ENCODE measurements at regions not wholly inside any gene's neighbourhood (a gene's known extent, or its start where the extent isn't known, plus 50 kb on each side); places are given as distances from the start of the nearest gene placed in this dataset.
"Not testable (repeated sequence)": the region's sequence is repeated elsewhere in the genome, so short reads cannot be mapped to it uniquely, and the experiment has no call there.

- POLR2A ChIA-PET: no interaction called here
- H3K36me3 Mint-ChIP-seq (ENCODE audit: low read depth): no peaks in the 10 kb centered on the region
- intact Hi-C loops (cut with micrococcal nuclease): no loop called here
These were observed 226.9 kb downstream of the ASMT start for GRCh38 chrX:1841746-1842145.

GRCh38 chrX:1847000-1847399, 232.1 kb downstream of the ASMT start:
- CTCF ChIA-PET; ATAC-seq (ENCODE audit: low read depth); H3K4me3 Mint-ChIP-seq; H3K4me1 Mint-ChIP-seq; H3K27ac Mint-ChIP-seq; DNase-seq; H3K27me3 Mint-ChIP-seq; H3K9me3 Mint-ChIP-seq; POLR2A ChIA-PET; intact Hi-C loops (cut with micrococcal nuclease); H3K36me3 Mint-ChIP-seq (ENCODE audit: low read depth): not testable (repeated sequence)

More at GRCh38 chrX:1841746-1842145, 226.9 kb downstream of the ASMT start:
- CTCF ChIA-PET: no interaction called here
- no peaks in the 10 kb centered on the region for H3K27me3 Mint-ChIP-seq
- no peak overlapping the region for H3K27ac Mint-ChIP-seq
- H3K4me1 Mint-ChIP-seq: no peaks in the 10 kb centered on the region
- ATAC-seq (ENCODE audit: low read depth): no peak
- no peak overlapping the region for H3K4me3 Mint-ChIP-seq
- peaks cover 6% of the 10 kb centered on the region for H3K9me3 Mint-ChIP-seq
- DNase-seq: no peak
- no peak for TF ChIP-seq CTCF (IDR thresholded peaks at IDR 0.05)

GRCh38 chrX:1847790-1848189, 232.9 kb downstream of the ASMT start:
- ATAC-seq (ENCODE audit: low read depth); POLR2A ChIA-PET; intact Hi-C loops (cut with micrococcal nuclease); H3K4me1 Mint-ChIP-seq; H3K36me3 Mint-ChIP-seq (ENCODE audit: low read depth); H3K4me3 Mint-ChIP-seq; H3K27ac Mint-ChIP-seq; CTCF ChIA-PET; H3K9me3 Mint-ChIP-seq; DNase-seq; H3K27me3 Mint-ChIP-seq: not testable (repeated sequence)

GRCh38 chrX:1851527-1851926, 236.7 kb downstream of the ASMT start:
- intact Hi-C loops (cut with micrococcal nuclease): no loop called here
- H3K36me3 Mint-ChIP-seq (ENCODE audit: low read depth): no peaks in the 10 kb centered on the region
- ATAC-seq (ENCODE audit: low read depth) (no peak), DNase-seq (no peak)
- TF ChIP-seq CTCF (IDR thresholded peaks at IDR 0.05): no peak
- no peaks in the 10 kb centered on the region for H3K4me1 Mint-ChIP-seq
- no peak overlapping the region for H3K4me3 Mint-ChIP-seq
- no peaks in the 10 kb centered on the region for H3K9me3 Mint-ChIP-seq
- H3K27me3 Mint-ChIP-seq: peaks cover 4% of the 10 kb centered on the region
- no peak overlapping the region for H3K27ac Mint-ChIP-seq
- POLR2A ChIA-PET: no interaction called here
- CTCF ChIA-PET: no interaction called here

- Mint-ChIP-seq H3K36me3 (ENCODE audit: low read depth) (no peaks in the 10 kb centered on the region), H3K4me3 (no peak overlapping the region), H3K9me3 (no peaks in the 10 kb centered on the region), H3K4me1 (no peaks in the 10 kb centered on the region), H3K27ac (no peak overlapping the region), H3K27me3 (peaks cover 4% of the 10 kb centered on the region)
- DNase-seq (no peak), ATAC-seq (ENCODE audit: low read depth) (no peak)
- ChIA-PET POLR2A (no interaction called here), CTCF (no interaction called here)
- intact Hi-C loops (cut with micrococcal nuclease): no loop called here
- no peak for TF ChIP-seq CTCF (IDR thresholded peaks at IDR 0.05)
These were observed 237.2 kb downstream of the ASMT start for GRCh38 chrX:1852082-1852481.

- no peaks in the 10 kb centered on the region for H3K4me1 Mint-ChIP-seq
- POLR2A ChIA-PET: no interaction called here
These were observed 238.6 kb downstream of the ASMT start for GRCh38 chrX:1853447-1853846.

More at GRCh38 chrX:1853447-1853846, 238.6 kb downstream of the ASMT start:
- H3K27ac Mint-ChIP-seq: no peak overlapping the region
- peaks cover 4% of the 10 kb centered on the region for H3K27me3 Mint-ChIP-seq
- no peaks in the 10 kb centered on the region for H3K9me3 Mint-ChIP-seq
- no peaks in the 10 kb centered on the region for H3K36me3 Mint-ChIP-seq (ENCODE audit: low read depth)
- intact Hi-C loops (cut with micrococcal nuclease): no loop called here
- no peak for DNase-seq
- TF ChIP-seq CTCF (IDR thresholded peaks at IDR 0.05): no peak
- CTCF ChIA-PET: no interaction called here
- H3K4me3 Mint-ChIP-seq: no peak overlapping the region
- no peak for ATAC-seq (ENCODE audit: low read depth)

All from activated B cell treated with CpG ODN at 0.5 μM for 24 hours (primary cell).